SK-N-DZ (cell line): ENCODE measurements at regions not wholly inside any gene's neighbourhood (a gene's known extent, or its start where the extent isn't known, plus 50 kb on each side); places are given as distances from the start of the nearest gene placed in this dataset.

ENCODE experiments used
- DNase-seq: peaks from one replicate; pipeline ENCODE4 v3.0.0-alpha.2; 2015; ENCODE audit warnings: low spot score

DNA sequence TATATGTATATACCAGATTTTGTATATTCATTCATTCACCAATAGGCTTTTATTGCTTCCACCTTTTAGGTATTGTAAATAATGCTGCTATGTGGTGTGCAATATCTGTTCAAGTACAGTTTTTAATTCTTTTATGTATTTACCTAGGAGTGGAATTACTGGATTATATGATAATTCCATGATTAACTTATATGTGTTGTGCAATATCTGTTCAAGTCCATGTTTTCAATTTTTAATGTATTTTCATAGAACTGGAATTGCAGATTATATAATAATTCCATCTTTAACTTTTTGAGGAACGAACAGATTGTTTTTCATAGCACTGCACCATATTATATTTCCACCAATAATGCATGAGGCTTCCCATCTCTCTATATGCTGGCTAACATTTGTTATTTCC is 50.6 kb upstream of the L3MBTL4 start:
- no peak for DNase-seq

DNA sequence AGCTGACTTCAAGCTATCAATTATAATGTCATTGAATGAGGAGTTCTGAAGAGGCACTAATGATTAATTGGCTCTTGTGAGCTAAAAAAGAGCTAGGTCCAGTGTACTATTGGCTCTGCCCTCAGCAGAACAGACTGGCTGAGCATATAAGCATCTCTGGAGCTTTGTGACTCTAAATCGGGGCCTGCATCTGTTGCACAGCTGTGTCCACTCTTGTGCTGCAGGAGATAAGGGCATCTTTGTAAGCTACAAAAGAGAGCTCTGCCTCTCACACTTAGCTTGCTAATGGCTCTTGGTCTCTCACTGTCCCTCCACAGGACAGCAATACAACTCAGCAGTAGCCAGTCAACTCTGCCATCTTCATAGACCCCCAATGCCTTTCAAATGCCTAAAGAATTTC is 61.5 kb upstream of the L3MBTL4 start:
- DNase-seq: no peak

DNA sequence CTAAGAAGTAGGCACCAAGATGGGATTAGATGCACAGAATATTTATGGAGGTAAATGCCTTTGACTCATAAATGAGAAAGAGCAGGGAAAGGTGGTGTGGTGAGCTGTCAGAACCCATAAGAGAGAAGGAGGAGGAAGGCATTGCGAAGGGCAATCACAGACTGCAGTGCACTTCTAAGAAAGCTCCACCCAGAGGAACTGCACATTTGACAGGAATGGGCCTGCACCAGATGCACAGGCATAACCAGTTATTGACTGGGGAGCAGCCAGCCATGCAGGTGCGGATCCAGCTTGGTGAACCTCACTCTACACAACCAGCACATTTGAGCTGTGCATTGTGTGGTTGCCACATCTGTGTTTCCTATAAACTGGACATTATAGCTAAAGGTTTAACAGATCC is 62.2 kb upstream of the L3MBTL4 start:
- no peak for DNase-seq

DNA sequence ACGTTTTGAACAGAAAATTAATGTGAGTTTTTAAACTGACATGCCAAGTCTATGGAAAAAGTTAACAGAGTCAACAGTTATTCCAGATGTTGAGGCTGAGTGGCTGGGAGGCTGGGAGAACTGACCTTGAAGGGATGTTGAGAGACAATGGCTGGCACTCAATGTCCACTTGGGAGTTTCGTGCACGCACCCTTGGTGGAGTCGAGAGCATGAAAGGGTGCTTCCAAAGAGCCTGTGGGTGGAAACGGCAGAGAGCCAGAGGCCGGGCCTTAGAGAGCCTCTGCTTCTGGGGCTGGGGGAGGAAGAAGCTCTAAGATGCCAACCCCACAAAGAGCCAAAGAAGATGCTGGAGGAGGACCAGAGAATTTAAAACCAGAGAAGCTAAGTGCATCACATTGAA is 63.4 kb upstream of the L3MBTL4 start:
- no peak for DNase-seq

DNA sequence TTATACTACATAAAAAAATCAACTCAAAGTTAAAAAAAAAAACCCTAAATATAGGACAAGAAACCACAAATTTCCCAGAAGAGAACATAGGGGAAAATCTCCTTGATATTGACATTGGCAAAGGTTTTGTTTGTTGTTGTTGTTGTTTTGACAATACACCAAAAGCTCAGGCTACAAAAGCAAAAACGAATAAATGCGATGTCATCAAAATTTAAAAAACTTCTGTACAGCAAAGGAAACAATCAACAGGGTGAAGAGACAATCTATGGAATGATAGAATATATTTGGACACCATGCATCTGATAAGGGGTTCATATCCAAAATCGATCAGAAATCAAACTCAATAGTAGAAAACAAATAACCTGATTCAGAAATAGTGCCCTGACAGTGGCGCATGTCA is 65.0 kb upstream of the L3MBTL4 start:
- no peak for DNase-seq

DNA sequence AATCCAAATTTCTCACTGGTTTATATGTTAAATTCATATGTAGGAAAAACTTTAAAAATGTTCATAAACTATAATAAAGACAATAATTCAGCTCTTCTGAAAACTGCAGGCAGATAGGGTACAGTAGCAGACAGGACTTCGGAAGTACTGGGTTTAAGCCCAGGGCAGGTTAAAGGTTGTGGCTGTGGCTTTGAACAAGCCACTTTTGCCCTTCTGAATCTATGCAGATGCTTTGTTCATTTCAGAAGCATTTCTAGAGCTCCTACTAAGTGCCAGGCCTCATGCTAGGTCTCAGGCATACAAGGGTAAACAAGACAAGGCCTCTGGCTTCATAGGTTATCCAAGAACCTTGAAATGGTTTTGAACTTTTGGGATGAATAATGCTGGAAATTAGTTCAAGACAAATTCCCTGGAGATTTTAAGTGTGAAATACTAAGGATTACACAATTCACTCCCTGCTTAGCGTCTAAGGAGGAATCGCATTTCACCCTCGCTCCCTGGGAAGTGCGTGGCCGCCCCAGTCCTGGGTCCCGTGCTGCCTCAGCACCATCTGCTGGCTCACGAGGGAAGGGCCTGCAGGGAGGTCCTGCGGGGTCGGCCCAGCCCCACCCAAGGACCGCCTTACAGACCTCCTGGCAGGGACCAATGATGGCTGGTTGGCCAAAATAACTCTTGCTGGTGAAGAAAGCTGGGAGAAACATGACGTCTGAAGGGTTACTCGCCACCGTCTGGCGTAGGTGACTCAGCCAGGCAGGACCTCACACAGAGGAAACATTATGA is 67.7 kb upstream of the L3MBTL4 start:
- peak; percentile 28 for DNase-seq

DNA sequence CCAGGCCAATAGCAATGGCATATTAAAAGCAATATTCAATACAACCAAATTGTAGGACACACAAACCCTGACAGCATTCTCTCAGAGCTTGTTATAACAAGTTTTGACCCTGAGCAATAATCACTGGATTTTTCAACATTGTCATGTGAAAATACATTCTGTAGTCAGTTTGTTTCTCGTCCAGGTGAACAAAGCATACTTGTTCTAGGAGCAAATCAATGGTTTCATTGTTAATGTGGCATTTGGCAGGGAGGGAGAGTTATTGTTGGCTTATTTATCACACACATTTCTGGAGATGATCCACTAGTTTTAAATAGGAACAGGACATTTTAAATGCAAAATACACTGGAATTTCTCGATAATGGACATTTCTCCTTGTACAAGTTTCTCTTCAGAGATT is 69.9 kb upstream of the L3MBTL4 start:
- DNase-seq: no peak

DNA sequence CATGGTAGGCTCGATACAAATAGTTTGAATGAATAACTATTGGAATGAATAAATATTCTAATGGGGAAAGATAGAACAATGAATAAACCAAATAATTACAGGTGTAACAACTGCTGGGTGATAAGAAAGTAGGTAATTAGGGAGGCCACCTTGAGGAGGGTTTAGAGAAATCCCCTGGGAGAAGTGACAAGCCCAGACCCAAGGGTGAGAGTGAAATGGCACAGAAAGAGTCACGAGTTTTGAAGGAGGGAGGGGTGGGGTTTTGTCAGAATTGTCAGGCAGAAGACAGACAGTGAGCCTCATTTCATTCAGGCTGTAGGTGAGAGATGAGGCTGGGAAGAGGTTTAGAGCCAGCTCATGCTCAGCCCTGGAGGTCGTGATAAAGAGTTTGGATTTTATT is 71.6 kb upstream of the L3MBTL4 start:
- no peak for DNase-seq

DNA sequence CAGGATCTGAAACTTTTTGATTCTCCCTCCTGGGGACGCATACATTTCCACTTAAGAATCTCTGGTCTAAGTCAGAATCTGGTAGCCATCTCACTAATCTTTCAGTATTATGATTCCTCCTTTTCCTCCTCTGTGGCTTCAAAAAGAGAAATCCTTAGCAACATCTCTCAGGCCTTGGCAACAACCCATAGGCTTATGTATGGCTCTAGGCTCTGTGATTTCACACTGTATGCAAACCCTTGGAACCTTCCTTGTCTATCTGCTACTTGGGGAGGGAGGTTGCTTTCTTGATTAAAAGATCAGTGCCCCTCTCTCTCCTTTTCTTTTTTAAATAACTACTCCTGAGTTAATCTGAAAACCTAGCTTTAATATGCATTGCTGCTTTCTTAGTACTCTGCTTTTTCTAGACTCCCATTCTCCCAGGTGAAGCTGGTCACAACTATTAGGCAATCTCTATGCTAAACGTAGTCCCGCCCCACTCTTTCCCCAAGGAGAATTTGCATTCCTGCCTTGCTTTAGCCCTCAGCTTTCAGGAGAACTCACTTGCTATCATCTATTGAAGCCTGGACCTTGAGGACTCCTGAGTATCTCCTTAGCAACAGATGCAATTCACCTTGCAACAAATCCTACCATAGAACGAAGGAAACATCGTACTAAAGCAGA is 72.2 kb upstream of the L3MBTL4 start:
- no peak for DNase-seq

DNA sequence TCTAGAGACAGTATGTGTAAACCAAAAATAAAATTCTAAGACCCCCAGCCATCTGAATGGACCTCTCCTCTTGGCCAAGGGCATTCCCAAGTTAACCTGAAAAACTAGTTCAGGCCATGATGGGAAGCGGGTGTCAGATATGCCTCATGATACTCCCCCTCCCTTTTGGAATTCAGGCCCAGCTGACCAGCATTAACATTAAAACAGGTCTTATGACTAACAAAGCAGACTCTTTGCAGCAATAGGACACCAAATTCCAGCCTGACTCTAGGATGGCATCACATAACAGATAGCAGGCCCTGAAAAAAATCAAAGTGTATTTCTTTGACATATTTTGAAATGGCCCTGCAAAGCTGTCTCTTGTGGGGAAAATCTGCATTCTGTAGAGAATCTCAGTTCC is 73.3 kb upstream of the L3MBTL4 start:
- no peak for DNase-seq

DNA sequence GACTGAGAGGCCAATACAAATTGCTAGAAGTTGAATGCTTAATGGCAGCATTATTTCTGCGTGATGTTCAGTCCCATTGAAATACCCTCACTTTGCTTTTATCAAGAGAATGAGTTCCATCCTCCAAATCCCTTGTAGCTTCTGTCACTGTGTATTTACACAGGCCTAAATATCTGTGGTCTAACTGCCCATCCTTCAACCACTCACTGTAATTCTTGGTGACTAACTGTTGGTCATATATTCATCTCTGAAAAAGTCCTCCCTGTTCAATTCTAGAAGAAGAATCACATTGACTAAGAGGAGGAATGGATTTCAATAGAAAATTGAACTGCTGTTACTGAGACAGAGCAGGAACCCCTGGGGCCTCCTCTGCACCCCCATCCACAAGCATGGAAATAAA is 74.2 kb upstream of the L3MBTL4 start:
- no peak for DNase-seq

DNA sequence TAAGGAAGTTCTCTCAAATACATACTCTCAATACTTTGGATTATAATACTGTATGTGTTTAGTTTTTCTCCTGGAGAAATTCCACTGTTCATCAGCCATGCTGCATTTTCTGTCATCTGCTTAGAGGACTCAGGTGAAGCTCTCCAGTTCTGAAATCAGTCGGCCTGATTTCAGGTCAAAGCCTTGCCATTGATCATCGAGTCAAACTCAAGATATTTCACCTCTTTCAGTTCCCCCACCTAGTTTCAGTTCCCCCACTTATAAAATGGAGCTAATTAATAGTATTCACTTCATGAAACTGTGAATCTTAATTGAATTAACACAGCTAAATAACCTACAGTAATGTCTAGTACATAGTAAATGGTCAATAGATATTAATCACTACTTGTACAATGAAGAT is 75.3 kb upstream of the L3MBTL4 start:
- no peak for DNase-seq

DNA sequence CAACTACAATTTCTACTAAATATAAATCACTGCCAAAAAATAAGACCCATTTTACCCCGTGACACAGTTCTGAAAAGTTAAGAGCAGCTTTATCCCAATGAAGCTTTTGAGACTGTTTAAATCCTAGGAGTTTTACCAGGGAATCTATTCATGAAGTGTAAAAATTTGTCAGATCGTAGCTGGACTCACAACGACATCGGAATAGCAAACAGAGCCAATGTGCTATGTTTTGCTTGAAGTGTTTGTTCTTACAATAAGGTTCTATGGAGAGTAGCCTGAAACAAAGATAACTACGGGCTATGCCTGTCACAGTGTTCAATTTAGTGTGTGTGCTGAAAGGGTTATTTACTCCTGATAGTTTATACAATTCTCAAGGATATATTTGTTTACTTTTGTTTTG is 78.5 kb upstream of the L3MBTL4 start:
- DNase-seq: no peak

DNA sequence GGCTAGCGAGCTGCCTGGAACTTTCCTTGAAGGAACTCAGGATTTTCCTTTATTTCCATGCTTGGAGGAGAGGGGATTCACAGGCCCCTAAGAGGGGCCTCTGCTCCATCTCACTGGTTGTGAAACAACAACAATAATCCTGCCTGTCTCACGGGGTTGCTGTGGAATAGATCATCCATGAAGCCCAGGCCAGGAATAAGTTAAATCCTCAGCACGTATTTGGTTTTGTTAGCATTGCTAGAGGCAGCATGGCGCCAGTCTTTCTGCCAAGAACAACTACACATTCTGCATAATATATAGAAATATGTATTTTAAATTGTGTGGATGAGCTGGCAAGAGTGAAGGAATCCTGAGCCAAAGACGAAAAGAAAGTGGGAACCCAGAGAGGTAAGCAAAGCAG is 80.8 kb upstream of the L3MBTL4 start:
- no peak for DNase-seq

DNA sequence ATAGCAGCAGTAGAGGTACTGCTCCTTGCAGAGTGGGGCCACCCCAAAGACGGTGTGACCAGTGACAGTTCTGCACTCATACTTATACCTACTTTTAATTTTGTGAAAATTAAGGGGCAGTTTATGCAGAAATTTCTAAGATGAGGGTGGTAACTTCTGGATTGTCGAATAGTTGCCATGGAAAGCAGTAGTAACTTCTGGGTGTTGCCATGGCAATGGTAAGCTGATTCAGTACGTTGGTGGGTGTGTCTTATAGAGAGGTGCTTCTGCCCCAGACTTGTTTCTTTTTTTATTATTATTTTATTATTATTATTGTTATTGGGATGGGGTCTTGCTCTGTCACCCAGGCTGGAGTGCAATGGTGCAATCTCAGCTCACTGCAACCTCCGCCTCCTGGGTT is 82.8 kb upstream of the L3MBTL4 start:
- no peak for DNase-seq

DNA sequence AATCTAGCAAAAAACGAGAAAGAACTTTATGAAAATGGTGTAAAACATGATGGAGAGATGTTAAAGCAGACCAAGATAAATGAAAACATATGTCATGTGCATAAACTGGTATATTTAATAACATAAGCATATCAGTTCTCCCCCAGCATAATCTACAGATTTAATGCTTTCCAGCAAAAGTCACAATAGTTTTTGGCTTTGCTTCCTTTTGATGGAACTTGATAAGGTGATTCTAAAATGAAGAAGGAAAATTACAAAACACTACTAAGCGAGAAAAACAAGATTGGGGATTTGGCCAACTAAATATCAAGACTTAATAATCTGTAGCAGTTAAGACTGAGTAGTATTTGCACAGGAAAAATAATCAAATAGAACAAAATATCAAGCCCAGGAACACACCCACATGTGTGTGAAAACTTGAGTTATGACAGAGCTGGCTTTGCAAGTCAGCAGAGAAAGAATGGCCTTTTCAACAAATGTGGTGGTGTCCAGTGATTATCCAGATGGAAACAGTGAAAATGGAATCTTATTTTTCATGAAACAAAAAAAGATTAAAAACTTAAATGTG is 83.7 kb upstream of the L3MBTL4 start:
- no peak for DNase-seq

DNA sequence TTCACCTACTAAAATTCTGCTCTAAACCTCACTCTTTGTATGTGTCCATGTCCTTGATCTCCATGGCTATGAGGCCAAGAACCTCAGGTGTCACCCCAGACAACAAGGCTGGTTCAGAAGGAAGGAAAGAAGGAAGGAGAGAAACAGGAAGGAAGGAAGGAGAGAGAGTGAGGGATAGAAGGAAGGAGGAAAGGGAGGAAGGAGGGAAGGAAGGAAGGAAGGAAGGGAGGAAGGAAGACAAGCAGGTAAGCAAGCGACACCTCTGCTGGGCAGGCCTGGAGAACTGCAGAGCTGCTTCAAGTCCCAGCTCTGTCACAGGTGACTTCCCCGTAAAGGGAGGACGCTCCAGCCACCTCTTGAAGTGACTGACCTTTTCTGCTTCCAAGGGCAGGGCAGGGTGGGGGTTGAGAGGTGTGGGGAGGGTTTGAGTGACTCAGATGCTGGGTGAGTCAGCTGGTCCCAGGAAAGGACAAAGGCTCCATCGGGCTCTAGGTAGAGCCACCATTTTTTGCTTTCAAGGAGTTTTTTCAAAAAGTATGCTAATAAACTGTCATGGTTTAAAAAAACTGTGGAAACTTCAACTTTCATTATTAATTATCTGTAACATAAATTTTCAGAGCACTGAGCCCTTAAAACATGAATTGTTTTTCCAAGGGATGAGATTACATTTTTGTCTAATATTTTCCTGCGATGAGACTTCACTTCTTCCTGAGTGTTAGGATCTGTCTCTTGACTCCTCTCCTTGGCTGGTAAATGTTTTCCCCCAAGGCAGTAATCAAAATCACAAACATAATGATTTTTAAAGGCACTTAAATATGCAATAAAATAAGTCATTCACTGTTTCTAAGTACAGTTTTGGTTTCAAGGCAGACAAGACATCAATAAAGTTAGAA is 90.1 kb upstream of the L3MBTL4 start:
- DNase-seq: no peak

DNA sequence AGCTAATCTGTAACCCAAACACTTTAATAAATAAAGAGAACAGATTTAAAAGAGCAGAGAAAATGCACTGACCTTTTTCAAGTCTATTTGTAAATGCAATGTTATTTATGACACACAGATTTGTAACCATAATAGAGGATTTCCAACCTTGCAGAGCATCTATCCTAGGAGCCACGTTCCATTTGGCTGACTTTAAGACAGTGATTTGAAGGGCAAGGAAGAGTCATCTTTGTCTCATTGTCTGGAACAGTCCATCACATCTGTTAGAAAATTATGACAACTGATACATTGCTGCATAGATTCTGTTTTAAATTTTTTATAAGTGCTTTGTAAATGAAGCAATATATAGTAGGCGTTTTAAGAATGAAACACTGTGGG is 90.8 kb upstream of the L3MBTL4 start:
- no peak for DNase-seq

DNA sequence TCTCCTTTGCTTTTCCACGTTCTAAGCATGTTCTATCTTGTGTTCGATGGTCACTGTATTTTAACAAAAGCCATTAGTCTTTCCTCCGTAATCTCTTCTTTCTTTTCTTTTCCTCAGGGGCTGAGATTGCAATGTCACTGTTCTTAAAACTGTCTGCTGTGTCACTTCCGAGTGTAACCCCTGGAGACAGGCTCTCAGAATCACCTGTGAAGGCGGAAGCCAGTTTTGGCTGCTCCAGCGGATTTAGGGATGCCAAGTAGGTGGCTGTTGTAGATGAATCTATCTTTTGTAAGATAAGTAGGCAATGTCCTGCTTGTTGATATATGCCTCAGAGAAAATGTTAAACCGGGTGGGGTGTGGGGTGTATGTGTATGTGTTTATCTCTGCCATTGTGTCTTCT is 94.7 kb upstream of the L3MBTL4 start:
- no peak for DNase-seq

DNA sequence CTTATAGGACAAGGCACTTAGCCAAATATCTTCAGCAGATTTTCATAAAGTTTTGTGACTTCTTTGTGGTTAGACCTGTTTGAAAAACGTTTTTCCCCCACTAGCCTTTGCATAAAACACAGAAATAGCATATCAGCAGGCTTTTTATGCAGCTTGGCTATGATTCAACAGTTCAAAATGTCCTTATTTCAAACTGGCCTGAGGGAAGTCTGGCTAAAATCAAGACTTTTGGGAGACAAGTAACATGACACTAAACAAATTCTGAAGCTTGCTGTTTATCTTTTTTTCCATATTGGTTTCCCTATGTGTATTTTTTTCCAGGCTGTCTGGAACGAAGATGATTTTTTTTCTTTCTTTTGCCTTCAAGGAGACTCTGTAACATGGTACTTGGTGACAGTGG is 95.1 kb upstream of the L3MBTL4 start:
- no peak for DNase-seq

DNA sequence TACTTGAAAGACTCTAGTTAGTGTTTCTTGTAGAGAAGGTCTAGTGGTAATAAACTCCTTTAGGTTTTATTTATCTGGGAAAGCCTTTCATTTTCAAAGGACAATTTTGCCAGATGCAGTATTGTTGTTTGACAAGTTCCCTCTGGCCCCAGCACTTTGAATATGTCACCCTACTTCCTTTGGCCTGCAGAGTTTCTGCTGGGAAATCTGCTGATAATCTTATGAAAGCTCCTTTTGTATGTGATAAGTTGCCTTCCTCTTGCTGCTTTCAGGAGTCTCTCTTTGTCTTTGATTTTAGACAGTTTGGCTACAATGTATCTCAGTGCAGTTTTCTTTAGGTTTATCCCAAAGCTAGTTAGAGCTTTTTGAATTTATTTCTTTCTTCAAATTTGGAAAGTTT is 106.2 kb upstream of the L3MBTL4 start:
- no peak for DNase-seq

DNA sequence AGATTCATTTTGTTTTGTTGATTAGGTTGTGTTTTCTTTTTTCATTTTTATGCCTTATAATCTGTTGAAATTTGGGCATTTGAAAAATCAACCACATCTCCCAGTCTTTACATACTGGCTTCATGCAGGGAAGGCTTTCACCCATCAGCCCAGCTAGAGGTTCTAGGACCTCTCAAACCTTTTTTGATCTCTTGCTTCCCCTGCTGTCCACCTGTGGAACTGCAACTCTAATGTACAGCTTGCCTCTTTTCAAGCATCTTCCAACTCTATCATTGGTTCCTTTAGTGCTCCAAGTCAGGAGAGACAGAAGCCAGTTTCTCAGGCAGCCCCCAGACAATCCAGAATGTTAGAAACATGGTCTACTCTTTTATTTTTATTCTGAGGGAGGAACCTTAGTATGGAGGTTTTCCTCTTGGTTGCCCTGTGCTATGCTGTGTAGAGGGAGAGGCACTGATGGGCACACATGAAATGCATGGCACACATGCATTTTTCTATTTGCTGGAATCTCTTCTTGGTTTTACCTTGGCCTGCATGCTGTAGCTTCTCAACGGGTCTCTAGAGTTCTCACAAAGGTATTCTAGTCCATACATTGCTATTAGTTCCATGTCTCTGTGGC is 107.2 kb upstream of the L3MBTL4 start:
- DNase-seq: peak; percentile 23
